ENCODE measurements at regions not wholly inside any gene's neighbourhood (a gene's known extent, or its start where the extent isn't known, plus 50 kb on each side); places are given as distances from the start of the nearest gene placed in this dataset.

DNA sequence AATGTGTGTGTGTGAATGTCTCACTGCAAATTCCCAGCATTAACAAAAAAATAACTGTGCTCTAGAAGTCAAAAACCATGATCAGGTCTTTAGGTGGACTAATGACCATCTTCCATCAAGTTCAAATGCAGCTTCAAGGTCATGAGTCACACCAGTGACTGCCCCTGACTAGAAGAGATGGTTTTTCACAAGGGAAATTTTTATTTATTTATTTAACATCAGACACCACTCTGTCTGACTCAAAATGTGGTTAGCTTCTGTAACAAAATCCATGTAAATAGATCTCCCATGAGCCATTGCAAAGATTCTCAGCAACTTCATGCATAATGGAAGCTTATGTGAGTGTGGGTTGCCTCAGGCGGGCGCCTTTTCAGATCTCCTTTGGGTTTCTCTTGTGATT is 219.2 kb downstream of the KIT start:
- Mint-ChIP-seq H3K4me3 (no peak overlapping the region), H3K36me3 (no peaks in the 10 kb centered on the region), H3K9me3 (peaks cover 0 to 2% (median 0%) of the 10 kb centered on the region in 7 donors), H3K27me3 (no peaks in the 10 kb centered on the region), H3K27ac (no peak overlapping the region), H3K4me1 (no peaks in the 10 kb centered on the region)
- DNase-seq (no peak), ATAC-seq (ENCODE audit: low read depth in 2 of 2) (no peak)
- H3K9me3 ChIP-seq (ENCODE audit: control insufficient read depth in 2 of 2, low read length in 2 of 2), result no peaks in the 10 kb centered on the region
- no peaks in the 10 kb centered on the region for H3K36me3 ChIP-seq (ENCODE audit: control insufficient read depth, insufficient read depth, low read length)
- no peak overlapping the region for H3K4me3 ChIP-seq (ENCODE audit: low read depth, low read length)
- no peaks in the 10 kb centered on the region for H3K27me3 ChIP-seq (ENCODE audit: control insufficient read depth, insufficient read depth, low read length)
- H3K27ac ChIP-seq (ENCODE audit: insufficient read depth, low read length, poor library complexity, severe bottlenecking), result no peak overlapping the region
- H3K4me1 ChIP-seq (ENCODE audit: control insufficient read depth, insufficient read depth, low read length, poor library complexity, severe bottlenecking), result no peaks in the 10 kb centered on the region

DNA sequence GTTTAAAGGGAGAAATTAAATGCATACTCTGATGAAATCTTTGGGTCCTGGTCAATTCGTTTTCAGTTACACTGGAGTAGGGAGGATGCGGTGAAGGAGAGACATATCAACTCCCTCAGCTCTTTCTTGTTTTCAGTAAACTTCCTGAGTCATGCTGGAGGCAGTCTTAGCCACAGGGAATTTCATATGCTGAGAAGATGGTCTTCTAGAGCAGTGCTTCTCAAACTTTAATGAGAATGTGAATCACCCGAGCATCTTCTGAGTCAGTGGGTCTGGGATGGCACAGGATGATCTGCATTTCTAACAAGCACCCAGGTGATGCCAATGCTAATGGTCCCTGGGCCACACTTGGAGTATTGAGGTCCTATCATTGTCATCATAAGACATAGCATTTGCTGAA is 214.5 kb downstream of the KIT start:
- H3K9me3 Mint-ChIP-seq, result peaks cover 0 to 4% (median 0%) of the 10 kb centered on the region in 7 donors
- ATAC-seq (ENCODE audit: low read depth in 2 of 2), result no peak
- no peaks in the 10 kb centered on the region for H3K9me3 ChIP-seq (ENCODE audit: control insufficient read depth in 2 of 2, low read length in 2 of 2)
- H3K27ac ChIP-seq (ENCODE audit: insufficient read depth, low read length, poor library complexity, severe bottlenecking), result no peak overlapping the region
- H3K36me3 ChIP-seq (ENCODE audit: control insufficient read depth, insufficient read depth, low read length), result no peaks in the 10 kb centered on the region
- H3K4me1 ChIP-seq (ENCODE audit: control insufficient read depth, insufficient read depth, low read length, poor library complexity, severe bottlenecking), result no peaks in the 10 kb centered on the region
- no peaks in the 10 kb centered on the region for H3K4me1 Mint-ChIP-seq
- H3K4me3 ChIP-seq (ENCODE audit: low read depth, low read length), result no peak overlapping the region
- H3K4me3 Mint-ChIP-seq, result no peak overlapping the region
- H3K27me3 Mint-ChIP-seq, result no peaks in the 10 kb centered on the region
- no peak overlapping the region for H3K27ac Mint-ChIP-seq
- H3K36me3 Mint-ChIP-seq, result no peaks in the 10 kb centered on the region
- no peak for DNase-seq
- H3K27me3 ChIP-seq (ENCODE audit: control insufficient read depth, insufficient read depth, low read length), result no peaks in the 10 kb centered on the region

DNA sequence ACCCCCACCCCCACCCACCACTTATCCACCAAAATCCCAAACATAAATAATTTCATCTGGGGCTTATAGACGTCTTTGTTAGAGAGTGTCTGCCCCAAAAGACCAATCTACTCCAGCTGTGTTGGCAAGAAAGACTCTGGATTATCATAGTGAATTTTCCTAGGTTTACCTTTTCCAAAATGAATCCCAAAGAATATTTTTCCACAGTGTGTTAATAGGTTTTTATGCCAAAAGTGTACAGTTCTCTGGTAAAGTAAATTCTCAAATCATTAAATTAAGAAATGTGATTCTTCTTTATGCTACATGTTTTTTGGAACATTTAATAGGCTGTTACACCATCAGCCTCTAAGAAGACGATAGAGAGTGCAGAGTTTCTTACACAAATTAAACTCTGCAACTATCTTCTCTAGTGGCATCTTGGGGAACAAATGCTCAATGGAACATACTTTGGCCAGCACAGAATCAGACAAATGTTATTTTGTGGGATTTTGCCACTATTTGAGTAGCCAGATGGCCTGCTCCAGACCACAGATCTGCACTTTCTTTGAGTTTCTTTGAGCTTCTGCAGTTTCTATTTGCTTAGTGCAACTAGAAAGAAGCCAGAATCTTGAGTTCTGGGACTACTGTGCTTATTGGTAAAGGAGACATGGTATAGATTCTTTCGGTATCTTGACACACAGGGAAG is 206.0 kb downstream of the KIT start:
- DNase-seq, result no peak
- peaks cover 0 to 5% (median 0%) of the 10 kb centered on the region in 7 donors for H3K9me3 Mint-ChIP-seq
- ATAC-seq (ENCODE audit: low read depth in 2 of 2), result no peak
- no peaks in the 10 kb centered on the region for H3K36me3 Mint-ChIP-seq
- Histone ChIP-seq H3K4me3 (ENCODE audit: low read depth, low read length) (no peak overlapping the region), H3K36me3 (ENCODE audit: control insufficient read depth, insufficient read depth, low read length) (no peaks in the 10 kb centered on the region), H3K27me3 (ENCODE audit: control insufficient read depth, insufficient read depth, low read length) (no peaks in the 10 kb centered on the region), H3K4me1 (ENCODE audit: control insufficient read depth, insufficient read depth, low read length, poor library complexity, severe bottlenecking) (no peaks in the 10 kb centered on the region), H3K9me3 (ENCODE audit: control insufficient read depth in 2 of 2, low read length in 2 of 2) (no peaks in the 10 kb centered on the region), H3K27ac (ENCODE audit: insufficient read depth, low read length, poor library complexity, severe bottlenecking) (no peak overlapping the region)
- H3K4me3 Mint-ChIP-seq, result no peak overlapping the region
- H3K4me1 Mint-ChIP-seq, result no peaks in the 10 kb centered on the region
- no peak overlapping the region for H3K27ac Mint-ChIP-seq
- no peaks in the 10 kb centered on the region for H3K27me3 Mint-ChIP-seq

DNA sequence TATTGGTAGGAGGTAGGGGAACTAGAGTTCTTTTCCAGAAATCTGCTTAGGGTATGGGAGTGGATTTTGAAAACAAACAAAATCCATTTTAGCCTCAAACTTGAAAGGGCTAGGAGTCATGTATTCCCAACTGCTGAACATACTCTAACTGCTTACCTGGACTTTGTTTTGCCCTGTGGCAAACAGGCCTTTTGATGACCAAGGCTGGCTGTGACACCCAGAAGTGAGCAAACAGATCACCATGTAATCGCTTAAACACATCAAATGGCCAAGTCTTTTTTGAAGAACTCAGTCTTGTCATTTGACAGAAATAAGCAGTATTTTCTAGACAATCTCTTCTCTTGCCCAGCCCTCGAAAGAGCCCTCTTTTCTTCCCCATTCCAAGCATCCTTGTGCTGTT is 203.4 kb downstream of the KIT start:
- no peak for ATAC-seq (ENCODE audit: low read depth in 2 of 2)
- Mint-ChIP-seq H3K4me3 (no peak overlapping the region), H3K9me3 (peaks cover 0 to 5% (median 0%) of the 10 kb centered on the region in 7 donors), H3K4me1 (no peaks in the 10 kb centered on the region), H3K27ac (no peak overlapping the region), H3K27me3 (no peaks in the 10 kb centered on the region), H3K36me3 (no peaks in the 10 kb centered on the region)
- DNase-seq, result no peak
- no peak overlapping the region for H3K27ac ChIP-seq (ENCODE audit: insufficient read depth, low read length, poor library complexity, severe bottlenecking)
- H3K4me3 ChIP-seq (ENCODE audit: low read depth, low read length), result no peak overlapping the region
- no peaks in the 10 kb centered on the region for H3K9me3 ChIP-seq (ENCODE audit: control insufficient read depth in 2 of 2, low read length in 2 of 2)
- no peaks in the 10 kb centered on the region for H3K36me3 ChIP-seq (ENCODE audit: control insufficient read depth, insufficient read depth, low read length)
- no peaks in the 10 kb centered on the region for H3K4me1 ChIP-seq (ENCODE audit: control insufficient read depth, insufficient read depth, low read length, poor library complexity, severe bottlenecking)
- H3K27me3 ChIP-seq (ENCODE audit: control insufficient read depth, insufficient read depth, low read length), result no peaks in the 10 kb centered on the region

DNA sequence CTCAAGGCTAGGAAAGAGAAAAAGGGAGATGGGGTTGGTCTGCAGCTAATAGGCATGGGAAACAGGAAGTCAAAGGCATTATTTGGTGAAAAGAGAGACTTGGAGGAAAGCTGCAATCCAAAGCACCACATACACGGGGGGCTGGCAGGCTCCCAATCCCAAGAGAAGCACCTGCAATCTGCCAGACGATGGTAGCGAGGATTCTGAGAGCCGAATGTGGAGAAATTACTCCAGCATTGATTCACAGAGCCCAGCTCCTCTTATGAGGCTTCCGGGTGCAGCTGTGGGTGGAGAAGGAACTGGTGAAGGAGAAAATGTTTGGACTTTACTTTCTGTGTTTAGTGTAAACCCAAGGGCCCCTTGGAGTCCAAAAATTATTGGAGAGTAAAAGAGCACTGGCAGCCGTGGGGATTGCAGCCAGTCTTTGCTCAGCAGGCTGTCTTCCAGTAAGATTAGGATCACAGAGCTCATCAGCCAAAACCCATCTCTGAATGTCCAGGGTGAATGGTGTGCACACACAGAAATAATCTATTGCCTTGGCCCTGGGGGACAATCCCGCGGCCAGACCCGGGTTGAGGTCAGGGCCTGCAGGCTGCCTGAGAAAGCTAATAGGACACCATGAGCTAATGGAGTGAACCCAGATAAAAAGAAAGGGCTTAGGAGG is 197.6 kb downstream of the KIT start:
- Histone ChIP-seq H3K4me1 (ENCODE audit: control insufficient read depth, insufficient read depth, low read length, poor library complexity, severe bottlenecking) (no peaks in the 10 kb centered on the region), H3K4me3 (ENCODE audit: low read depth, low read length) (no peak overlapping the region), H3K36me3 (ENCODE audit: control insufficient read depth, insufficient read depth, low read length) (no peaks in the 10 kb centered on the region), H3K27ac (ENCODE audit: insufficient read depth, low read length, poor library complexity, severe bottlenecking) (no peak overlapping the region), H3K9me3 (ENCODE audit: control insufficient read depth in 2 of 2, low read length in 2 of 2) (no peaks in the 10 kb centered on the region), H3K27me3 (ENCODE audit: control insufficient read depth, insufficient read depth, low read length) (no peaks in the 10 kb centered on the region)
- Mint-ChIP-seq H3K27me3 (no peaks in the 10 kb centered on the region), H3K4me3 (no peak overlapping the region), H3K4me1 (no peaks in the 10 kb centered on the region), H3K27ac (no peak overlapping the region), H3K9me3 (peaks cover 0 to 2% (median 0%) of the 10 kb centered on the region in 7 donors), H3K36me3 (no peaks in the 10 kb centered on the region)
- ATAC-seq (ENCODE audit: low read depth in 2 of 2) (no peak), DNase-seq (no peak)

DNA sequence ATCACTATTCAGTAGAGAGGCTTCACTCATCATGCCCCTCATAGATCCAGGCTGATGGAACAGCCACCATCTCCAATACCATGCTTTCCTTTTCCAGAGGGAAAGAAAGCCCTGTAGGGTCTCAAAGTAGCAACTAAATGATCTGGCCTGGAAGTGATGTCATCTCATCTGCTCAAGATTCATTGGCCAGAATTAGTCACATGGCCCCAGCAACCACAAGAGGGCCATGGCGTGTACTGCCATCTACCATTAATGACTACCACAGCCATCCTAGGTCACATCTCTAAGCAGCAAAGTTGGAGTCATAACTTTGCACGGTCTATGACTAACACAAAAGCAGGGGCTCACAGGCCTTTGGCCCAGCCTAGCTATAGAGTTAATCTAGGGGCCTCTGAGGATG is 194.8 kb downstream of the KIT start:
- Mint-ChIP-seq H3K4me1 (no peaks in the 10 kb centered on the region), H3K36me3 (no peaks in the 10 kb centered on the region), H3K4me3 (no peak overlapping the region), H3K9me3 (peaks cover 0 to 2% (median 0%) of the 10 kb centered on the region in 7 donors), H3K27ac (no peak overlapping the region), H3K27me3 (no peaks in the 10 kb centered on the region)
- no peak for DNase-seq
- no peaks in the 10 kb centered on the region for H3K9me3 ChIP-seq (ENCODE audit: control insufficient read depth in 2 of 2, low read length in 2 of 2)
- H3K36me3 ChIP-seq (ENCODE audit: control insufficient read depth, insufficient read depth, low read length), result no peaks in the 10 kb centered on the region
- H3K4me3 ChIP-seq (ENCODE audit: low read depth, low read length), result no peak overlapping the region
- no peaks in the 10 kb centered on the region for H3K27me3 ChIP-seq (ENCODE audit: control insufficient read depth, insufficient read depth, low read length)
- no peaks in the 10 kb centered on the region for H3K4me1 ChIP-seq (ENCODE audit: control insufficient read depth, insufficient read depth, low read length, poor library complexity, severe bottlenecking)
- H3K27ac ChIP-seq (ENCODE audit: insufficient read depth, low read length, poor library complexity, severe bottlenecking), result no peak overlapping the region
- ATAC-seq (ENCODE audit: low read depth in 2 of 2), result no peak

DNA sequence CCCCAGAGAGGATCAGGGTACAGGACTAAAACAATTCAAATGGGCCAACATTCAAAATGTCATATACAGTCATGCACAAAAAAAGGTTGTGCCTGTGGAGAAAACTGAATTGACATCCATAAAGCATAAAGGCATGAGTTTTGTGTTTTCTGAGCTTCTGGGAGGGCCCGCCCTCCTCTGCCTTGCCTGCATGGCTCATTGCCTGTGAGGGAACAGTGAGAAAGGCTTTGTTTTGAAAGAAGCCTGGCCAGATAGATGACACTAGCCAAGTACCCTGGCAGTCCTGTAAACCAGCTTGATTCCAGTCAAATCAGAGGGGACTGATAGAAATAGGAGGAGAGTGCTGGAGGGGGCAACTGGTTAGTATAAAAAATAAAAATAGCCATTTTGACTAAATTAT is 194.3 kb downstream of the KIT start:
- no peaks in the 10 kb centered on the region for H3K27me3 ChIP-seq (ENCODE audit: control insufficient read depth, insufficient read depth, low read length)
- DNase-seq, result no peak

DNA sequence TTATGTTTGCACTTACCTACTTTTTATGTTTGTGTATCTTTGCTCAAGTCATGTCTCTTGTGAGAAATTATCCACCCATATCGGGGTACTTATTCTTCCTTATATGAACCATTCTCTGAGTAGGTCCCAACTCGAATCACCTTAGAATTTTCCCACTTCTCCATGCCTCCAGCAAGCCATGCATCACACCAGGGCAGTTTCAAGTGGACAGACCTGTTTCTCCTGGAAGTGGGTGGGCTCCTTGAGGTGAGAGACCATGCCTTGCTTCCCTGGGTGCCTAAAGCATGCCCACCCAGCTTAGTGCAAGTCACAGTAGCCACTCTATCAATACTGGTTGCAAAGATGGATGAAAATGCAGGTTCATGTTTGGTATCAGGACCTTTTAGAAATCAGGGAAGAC is 187.2 kb downstream of the KIT start:
- no peaks in the 10 kb centered on the region for H3K9me3 ChIP-seq (ENCODE audit: control insufficient read depth in 2 of 2, low read length in 2 of 2)
- no peak overlapping the region for H3K4me3 Mint-ChIP-seq
- H3K36me3 ChIP-seq (ENCODE audit: control insufficient read depth, insufficient read depth, low read length), result no peaks in the 10 kb centered on the region
- H3K4me1 ChIP-seq (ENCODE audit: control insufficient read depth, insufficient read depth, low read length, poor library complexity, severe bottlenecking), result no peaks in the 10 kb centered on the region
- H3K27ac Mint-ChIP-seq, result no peak overlapping the region
- ATAC-seq (ENCODE audit: low read depth in 2 of 2) (no peak), DNase-seq (no peak)
- no peaks in the 10 kb centered on the region for H3K36me3 Mint-ChIP-seq
- no peaks in the 10 kb centered on the region for H3K4me1 Mint-ChIP-seq
- H3K9me3 Mint-ChIP-seq, result peaks cover 0 to 3% (median 0%) of the 10 kb centered on the region in 7 donors
- no peaks in the 10 kb centered on the region for H3K27me3 ChIP-seq (ENCODE audit: control insufficient read depth, insufficient read depth, low read length)
- no peak overlapping the region for H3K4me3 ChIP-seq (ENCODE audit: low read depth, low read length)
- H3K27me3 Mint-ChIP-seq, result peaks cover 4% of the 10 kb centered on the region
- H3K27ac ChIP-seq (ENCODE audit: insufficient read depth, low read length, poor library complexity, severe bottlenecking), result no peak overlapping the region

More for the DNA sequence above, 194.3 kb downstream of the KIT start:
- Mint-ChIP-seq H3K36me3 (no peaks in the 10 kb centered on the region), H3K9me3 (peaks cover 0 to 2% (median 0%) of the 10 kb centered on the region in 7 donors), H3K4me3 (no peak overlapping the region), H3K27ac (no peak overlapping the region), H3K4me1 (no peaks in the 10 kb centered on the region), H3K27me3 (no peaks in the 10 kb centered on the region)
- Histone ChIP-seq H3K27ac (ENCODE audit: insufficient read depth, low read length, poor library complexity, severe bottlenecking) (no peak overlapping the region), H3K9me3 (ENCODE audit: control insufficient read depth in 2 of 2, low read length in 2 of 2) (no peaks in the 10 kb centered on the region), H3K36me3 (ENCODE audit: control insufficient read depth, insufficient read depth, low read length) (no peaks in the 10 kb centered on the region), H3K4me1 (ENCODE audit: control insufficient read depth, insufficient read depth, low read length, poor library complexity, severe bottlenecking) (no peaks in the 10 kb centered on the region), H3K4me3 (ENCODE audit: low read depth, low read length) (no peak overlapping the region)
- no peak for ATAC-seq (ENCODE audit: low read depth in 2 of 2)
